HepG2 (cell line): ENCODE measurements at regions not wholly inside any gene's neighbourhood (a gene's known extent, or its start where the extent isn't known, plus 50 kb on each side); places are given as distances from the start of the nearest gene placed in this dataset.

Experiments
- ATAC-seq: fragments of 200-7000 bp; cut with Tn5 transposase; 3 replicates; pipeline ENCODE4 v1.9.1; 2020; ENCODE audit warnings: mild to moderate bottlenecking, moderate library complexity
- BruUV-seq: library from RNA; stranded (reverse); fragments of 400-500 nt; replicated peaks from 2 replicates; lab custom pipeline; 2021; lab: Mats Ljungman, UMichigan
- CTCF ChIA-PET: fragments of 300-600 bp; formaldehyde crosslinking; extraction: SDS; loops from one replicate; lab custom pipeline; 2021; ENCODE audit warnings: low total read pairs, inconsistent platforms, low intra/inter-chr PET ratio; lab: Yijun Ruan, JAX
- POLR2A ChIA-PET: fragments of 350-600 bp; sonication (Branson Sonifier 250); formaldehyde crosslinking; loops from one replicate; lab custom pipeline; 2020; ENCODE audit warnings: antibody characterized with exemption, inconsistent platforms; lab: Yijun Ruan, JAX
- DNase-seq: peaks from one replicate; pipeline ENCODE4 v3.0.0-alpha.2; 2015; ENCODE audit warnings: low spot score
- FAIRE-seq: peaks from 3 replicates; lab custom pipeline; 2011; peaks lifted over from hg19 to GRCh38; lab: Jason Lieb, UNC
- H2AFZ ChIP-seq: one replicate; pipeline ENCODE4 v1.6.1; 2011; ENCODE audit warnings: low read length, inconsistent platforms
- H3K27ac ChIP-seq: fragments of 300-600 bp; 3 replicates; pipeline ENCODE4 v1.8.0; 2011; ENCODE audit warnings: mixed run types, mild to moderate bottlenecking, mixed read lengths, low read length, inconsistent platforms; ENCODE audit not compliant: insufficient read depth; ENCODE audit errors: extremely low read length
- H3K27me3 ChIP-seq, 2 experiments: fragments of 200-600 bp in 1 of 2; 2 replicates in 1 of 2; 3 replicates in 1 of 2; pipeline versions ENCODE4 v1.6.0 to v1.8.0; 2011; ENCODE audit warnings: low read length in 2 of 2, mild to moderate bottlenecking in 2 of 2, moderate library complexity in 2 of 2, inconsistent platforms in 1 of 2; ENCODE audit not compliant: insufficient read depth in 2 of 2, control insufficient read depth in 1 of 2
- H3K36me3 ChIP-seq, 2 experiments: fragments of 200-600 bp in 1 of 2; replicated peaks in 1 of 2; 2 replicates in 1 of 2; 3 replicates in 1 of 2; pipeline versions ENCODE4 v1.5.1 to v1.8.0; 2011; ENCODE audit warnings: low read length in 2 of 2, inconsistent platforms in 1 of 2; ENCODE audit not compliant: insufficient read depth in 2 of 2, control insufficient read depth in 1 of 2
- H3K4me1 ChIP-seq: 2 replicates; pipeline ENCODE4 v1.5.1; 2012; ENCODE audit warnings: low read length, inconsistent platforms; ENCODE audit not compliant: insufficient read depth
- H3K4me2 ChIP-seq: 2 replicates; pipeline ENCODE4 v1.6.0; 2011; ENCODE audit warnings: low read depth, low read length, inconsistent platforms
- H3K4me3 ChIP-seq, 3 experiments: fragments of 200-600 bp in 1 of 3; sonication (generic), shearing (Covaris generic) in 1 of 3; replicated peaks in 1 of 3; 2 replicates each; pipeline ENCODE4 v1.5.1; 2011 to 2016; ENCODE audit warnings: low read length in 3 of 3, inconsistent platforms in 2 of 3, low read depth in 2 of 3, mild to moderate bottlenecking in 2 of 3, control low read depth in 1 of 3, mixed read lengths in 1 of 3; ENCODE audit not compliant: insufficient read depth in 1 of 3
- H3K79me2 ChIP-seq: one replicate; pipeline ENCODE4 v1.6.1; 2011; ENCODE audit warnings: low read length, inconsistent platforms; ENCODE audit not compliant: insufficient read depth
- H3K9ac ChIP-seq: 2 replicates; pipeline ENCODE4 v1.6.0; 2011; ENCODE audit warnings: mild to moderate bottlenecking, low read depth, low read length, inconsistent platforms; ENCODE audit not compliant: insufficient read depth
- H3K9me3 ChIP-seq: 2 replicates; pipeline ENCODE4 v1.5.1; 2012; ENCODE audit warnings: mild to moderate bottlenecking, low read length
- H4K20me1 ChIP-seq: 2 replicates; pipeline ENCODE4 v1.6.0; 2011; ENCODE audit warnings: inconsistent platforms, mild to moderate bottlenecking, low read length, moderate library complexity; ENCODE audit not compliant: insufficient read depth
- ATF7 ChIP-seq, 2 experiments: fragments of 450-650 bp in 1 of 2; sonication (generic) in 1 of 2; formaldehyde crosslinking in 1 of 2; IDR thresholded peaks; 2 replicates each; pipeline versions ENCODE4 v1.4.0 to v1.6.1; 2016 to 2020; ENCODE audit warnings: antibody characterized with exemption in 1 of 2, mild to moderate bottlenecking in 1 of 2, missing genetic modification reagents in 1 of 2
- EEA1 ChIP-seq: sonication (generic); formaldehyde crosslinking; IDR thresholded peaks from 2 replicates; pipeline ENCODE4 v1.5.1; 2020; ENCODE audit warnings: mild to moderate bottlenecking, missing genetic modification reagents, borderline replicate concordance
- EZH2 ChIP-seq: conservative IDR thresholded peaks from 2 replicates; pipeline ENCODE4 v1.6.1; 2012; ENCODE audit warnings: mild to moderate bottlenecking, low read depth, low read length, moderate library complexity
- FOXK1 ChIP-seq: sonication (generic); formaldehyde crosslinking; IDR thresholded peaks from 2 replicates; pipeline ENCODE4 v1.4.0; 2020; ENCODE audit warnings: low read depth, missing genetic modification reagents, borderline replicate concordance
- SOX6 ChIP-seq, 2 experiments: fragments of 450-650 bp in 1 of 2; sonication (generic) in 1 of 2; formaldehyde crosslinking in 1 of 2; IDR thresholded peaks; 2 replicates each; pipeline versions ENCODE4 v1.4.0 to v1.6.1; 2017 to 2020; ENCODE audit warnings: antibody characterized with exemption in 1 of 2, mild to moderate bottlenecking in 1 of 2, missing genetic modification reagents in 1 of 2
- ZNF12 ChIP-seq: sonication (generic); formaldehyde crosslinking; IDR thresholded peaks from 2 replicates; pipeline ENCODE4 v1.5.0; 2020; ENCODE audit warnings: missing genetic modification reagents
- ZNF556 ChIP-seq: sonication (generic); formaldehyde crosslinking; IDR thresholded peaks from 2 replicates; pipeline ENCODE4 v1.4.0; 2020; ENCODE audit warnings: mild to moderate bottlenecking, missing genetic modification reagents, borderline replicate concordance
- ZSCAN31 ChIP-seq: sonication (generic); formaldehyde crosslinking; IDR thresholded peaks from 2 replicates; pipeline ENCODE4 v1.5.0; 2020; ENCODE audit warnings: low read depth, mild to moderate bottlenecking, missing genetic modification reagents
- WGBS: methylation state at CpG from one replicate; pipeline ENCODE4 v1.1.6; 2017; ENCODE audit warnings: low lambda C conversion rate; 5-methylcytosine and 5-hydroxymethylcytosine counted together
- in situ Hi-C: cut with HindIII; loops from 2 replicates; pipeline ENCODE4 v1.10.0; 2017; ENCODE audit warnings: low pct_unique_long_range_greater_than_20kb; ENCODE audit not compliant: extremely low pct_ligation_motif_present
- intact Hi-C: fragments of 100-400 bp; cut with micrococcal nuclease; formaldehyde crosslinking; loops from one replicate; pipeline ENCODE4 v1.10.0; 2022; ENCODE audit not compliant: unreplicated experiment
- TF ChIP-seq, protein P1 (sequence below): sonication (generic); formaldehyde crosslinking; IDR thresholded peaks from 2 replicates; pipeline ENCODE4 v1.4.0; 2020; ENCODE audit warnings: missing genetic modification reagents

DNA sequence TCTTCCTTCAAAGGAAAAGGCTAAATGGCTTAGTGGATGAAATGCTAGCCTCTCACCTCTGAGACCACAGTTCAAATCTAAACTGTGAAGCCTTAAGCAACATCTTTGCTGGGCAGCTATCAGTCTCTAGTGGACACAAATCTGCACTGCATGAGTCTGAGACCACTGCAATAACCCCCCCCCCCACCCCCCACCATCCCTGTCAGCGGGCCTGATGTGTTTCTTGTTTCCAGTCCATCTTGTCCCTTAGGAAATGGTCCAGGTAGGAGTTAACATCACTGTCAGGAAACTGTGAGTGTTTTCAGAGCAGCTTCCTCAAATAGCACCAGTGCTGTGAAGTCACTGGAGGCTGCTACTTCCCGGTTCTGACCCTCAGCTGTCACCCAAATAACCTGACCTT is 140.6 kb upstream of the TMCO5A start (continued):
- TF ChIP-seq FOXK1 (CRISPR knock-in tag) = no peak
- no peak for TF ChIP-seq SOX6 (IDR thresholded peaks at IDR 0.05)
- no peak for TF ChIP-seq SOX6 (CRISPR knock-in tag; IDR thresholded peaks at IDR 0.05)

DNA sequence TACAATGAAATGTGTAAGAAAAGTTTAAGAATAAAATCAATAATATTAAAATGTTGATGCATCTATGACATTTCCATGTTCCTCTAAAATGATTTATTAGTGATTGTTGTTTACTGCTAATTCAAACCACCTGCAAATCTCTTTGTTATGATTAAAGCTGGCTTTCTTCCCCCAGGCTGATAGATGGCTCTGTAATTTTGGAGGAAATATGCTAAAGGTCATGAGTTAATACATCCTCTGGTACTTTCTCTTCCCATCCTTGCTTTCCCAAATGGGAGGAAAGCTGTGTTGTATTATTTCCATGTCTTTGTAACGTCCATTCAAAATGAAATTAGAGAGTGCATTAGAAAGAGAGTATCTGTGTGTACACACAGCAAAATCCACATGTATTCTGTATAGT is 139.5 kb upstream of the TMCO5A start:
- Histone ChIP-seq H3K4me3 (no peak overlapping the region), H3K27ac (no peak overlapping the region), H3K27me3 (no peaks in the 10 kb centered on the region), H3K4me2 (no peak overlapping the region), H3K36me3 (no peaks in the 10 kb centered on the region), H3K9me3 (no peaks in the 10 kb centered on the region), H3K9ac (no peak overlapping the region), H3K79me2 (no peaks in the 10 kb centered on the region), H4K20me1 (no peaks in the 10 kb centered on the region), H3K4me1 (no peaks in the 10 kb centered on the region), H2AFZ (no peak overlapping the region)
- intact Hi-C loops = no loop called here
- ATAC-seq (no peak), FAIRE-seq (no peak), DNase-seq (no peak)
- TF ChIP-seq ZNF556 (CRISPR knock-in tag) (no peak), ZSCAN31 (no peak), ZNF12 (no peak), ATF7 (IDR thresholded peaks at IDR 0.05) (no peak), ATF7 (CRISPR knock-in tag; IDR thresholded peaks at IDR 0.05) (no peak), EEA1 (CRISPR knock-in tag) (no peak), EZH2 (no peak)
- TF ChIP-seq, protein P1, sequence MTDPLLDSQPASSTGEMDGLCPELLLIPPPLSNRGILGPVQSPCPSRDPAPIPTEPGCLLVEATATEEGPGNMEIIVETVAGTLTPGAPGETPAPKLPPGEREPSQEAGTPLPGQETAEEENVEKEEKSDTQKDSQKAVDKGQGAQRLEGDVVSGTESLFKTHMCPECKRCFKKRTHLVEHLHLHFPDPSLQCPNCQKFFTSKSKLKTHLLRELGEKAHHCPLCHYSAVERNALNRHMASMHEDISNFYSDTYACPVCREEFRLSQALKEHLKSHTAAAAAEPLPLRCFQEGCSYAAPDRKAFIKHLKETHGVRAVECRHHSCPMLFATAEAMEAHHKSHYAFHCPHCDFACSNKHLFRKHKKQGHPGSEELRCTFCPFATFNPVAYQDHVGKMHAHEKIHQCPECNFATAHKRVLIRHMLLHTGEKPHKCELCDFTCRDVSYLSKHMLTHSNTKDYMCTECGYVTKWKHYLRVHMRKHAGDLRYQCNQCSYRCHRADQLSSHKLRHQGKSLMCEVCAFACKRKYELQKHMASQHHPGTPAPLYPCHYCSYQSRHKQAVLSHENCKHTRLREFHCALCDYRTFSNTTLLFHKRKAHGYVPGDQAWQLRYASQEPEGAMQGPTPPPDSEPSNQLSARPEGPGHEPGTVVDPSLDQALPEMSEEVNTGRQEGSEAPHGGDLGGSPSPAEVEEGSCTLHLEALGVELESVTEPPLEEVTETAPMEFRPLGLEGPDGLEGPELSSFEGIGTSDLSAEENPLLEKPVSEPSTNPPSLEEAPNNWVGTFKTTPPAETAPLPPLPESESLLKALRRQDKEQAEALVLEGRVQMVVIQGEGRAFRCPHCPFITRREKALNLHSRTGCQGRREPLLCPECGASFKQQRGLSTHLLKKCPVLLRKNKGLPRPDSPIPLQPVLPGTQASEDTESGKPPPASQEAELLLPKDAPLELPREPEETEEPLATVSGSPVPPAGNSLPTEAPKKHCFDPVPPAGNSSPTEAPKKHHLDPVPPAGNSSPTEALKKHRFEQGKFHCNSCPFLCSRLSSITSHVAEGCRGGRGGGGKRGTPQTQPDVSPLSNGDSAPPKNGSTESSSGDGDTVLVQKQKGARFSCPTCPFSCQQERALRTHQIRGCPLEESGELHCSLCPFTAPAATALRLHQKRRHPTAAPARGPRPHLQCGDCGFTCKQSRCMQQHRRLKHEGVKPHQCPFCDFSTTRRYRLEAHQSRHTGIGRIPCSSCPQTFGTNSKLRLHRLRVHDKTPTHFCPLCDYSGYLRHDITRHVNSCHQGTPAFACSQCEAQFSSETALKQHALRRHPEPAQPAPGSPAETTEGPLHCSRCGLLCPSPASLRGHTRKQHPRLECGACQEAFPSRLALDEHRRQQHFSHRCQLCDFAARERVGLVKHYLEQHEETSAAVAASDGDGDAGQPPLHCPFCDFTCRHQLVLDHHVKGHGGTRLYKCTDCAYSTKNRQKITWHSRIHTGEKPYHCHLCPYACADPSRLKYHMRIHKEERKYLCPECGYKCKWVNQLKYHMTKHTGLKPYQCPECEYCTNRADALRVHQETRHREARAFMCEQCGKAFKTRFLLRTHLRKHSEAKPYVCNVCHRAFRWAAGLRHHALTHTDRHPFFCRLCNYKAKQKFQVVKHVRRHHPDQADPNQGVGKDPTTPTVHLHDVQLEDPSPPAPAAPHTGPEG (CRISPR knock-in tag) = no peak
- ChIA-PET POLR2A (no interaction called here), CTCF (no interaction called here)
- in situ Hi-C loops = no loop called here
- WGBS = 0% methylated on average over 1 of the region's 1 CpG
- no TSS peak for BruUV-seq
